ENCODE measurements at regions not wholly inside any gene's neighbourhood (a gene's known extent, or its start where the extent isn't known, plus 50 kb on each side); places are given as distances from the start of the nearest gene placed in this dataset.

- intact Hi-C loops (cut with DNase I), result no loop called here
- DNase-seq (no peak), ATAC-seq (no peak)
Measured at GRCh38 chr13:47241446-47241845, 344.6 kb upstream of the HTR2A start.

GRCh38 chr13:47239025-47239424 is 342.2 kb upstream of the HTR2A start:
- ATAC-seq (no peak), DNase-seq (no peak)
- intact Hi-C loops (cut with DNase I), result no loop called here

DNA sequence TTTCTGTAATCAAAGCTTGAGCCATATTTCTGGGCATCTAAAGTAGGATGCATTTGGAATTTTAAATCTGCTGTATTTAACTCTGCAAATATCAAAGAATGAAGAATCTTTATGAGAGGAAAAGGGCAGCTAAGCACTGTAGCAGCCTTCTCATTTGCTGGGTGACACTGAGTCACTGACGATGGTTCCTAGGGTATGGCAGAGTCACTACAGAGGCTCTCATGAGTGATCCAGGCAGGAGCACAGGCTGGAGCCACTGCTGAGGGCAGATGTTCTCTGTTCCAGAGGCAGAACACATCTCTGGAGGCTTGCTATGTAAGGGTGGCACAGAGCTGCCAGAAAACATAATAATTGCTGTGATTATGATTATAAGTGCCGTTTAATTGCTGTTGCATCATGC is 340.7 kb upstream of the HTR2A start:
- intact Hi-C loops (cut with DNase I), result no loop called here
- DNase-seq (no peak), ATAC-seq (no peak)

DNA sequence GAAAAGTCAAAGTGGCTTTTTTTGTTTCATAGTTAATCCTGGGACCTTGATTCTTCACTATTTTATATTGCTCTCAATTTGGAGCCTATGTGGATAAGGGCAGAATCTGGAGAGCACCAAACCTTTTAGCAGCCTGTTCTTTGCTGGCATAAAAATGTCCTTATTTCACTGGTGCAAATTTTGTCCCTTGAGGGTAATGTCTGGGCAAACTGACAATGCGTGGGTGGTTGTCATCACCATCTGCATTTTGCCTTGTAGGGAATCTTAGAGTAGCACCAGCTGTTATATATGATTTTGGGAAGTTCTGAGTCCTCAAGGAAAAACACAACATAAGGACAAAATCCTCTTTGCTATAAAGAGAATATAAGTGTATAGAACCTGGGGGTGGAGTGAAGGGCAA is 336.9 kb upstream of the HTR2A start:
- DNase-seq (no peak), ATAC-seq (peak; percentile 29 to 55)
- intact Hi-C loops (cut with DNase I), result no loop called here

GRCh38 chr13:47232516-47232915 is 335.7 kb upstream of the HTR2A start:
- DNase-seq (no peak), ATAC-seq (no peak)
- intact Hi-C loops (cut with DNase I), result no loop called here

DNA sequence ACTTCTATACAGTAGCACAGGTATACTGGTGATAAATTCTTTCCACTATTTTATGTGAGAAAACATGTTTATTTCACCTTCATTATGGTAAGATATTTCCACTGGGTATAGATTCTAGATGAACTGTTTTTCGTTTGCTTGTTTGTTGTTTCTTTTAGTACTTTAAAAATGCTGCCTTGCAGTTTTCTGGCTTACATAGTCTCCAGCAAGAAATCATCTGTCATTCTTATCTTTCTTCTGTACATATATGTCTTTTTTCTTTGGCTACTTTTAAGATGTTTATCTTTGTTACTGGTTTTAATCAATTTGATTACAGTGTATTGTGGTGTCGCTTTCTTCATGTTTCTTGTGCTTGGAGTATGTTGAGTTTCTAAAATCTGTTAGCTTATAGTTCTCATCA is 333.3 kb upstream of the HTR2A start:
- no peak for ATAC-seq
- intact Hi-C loops (cut with DNase I), result no loop called here
- no peak for DNase-seq

DNA sequence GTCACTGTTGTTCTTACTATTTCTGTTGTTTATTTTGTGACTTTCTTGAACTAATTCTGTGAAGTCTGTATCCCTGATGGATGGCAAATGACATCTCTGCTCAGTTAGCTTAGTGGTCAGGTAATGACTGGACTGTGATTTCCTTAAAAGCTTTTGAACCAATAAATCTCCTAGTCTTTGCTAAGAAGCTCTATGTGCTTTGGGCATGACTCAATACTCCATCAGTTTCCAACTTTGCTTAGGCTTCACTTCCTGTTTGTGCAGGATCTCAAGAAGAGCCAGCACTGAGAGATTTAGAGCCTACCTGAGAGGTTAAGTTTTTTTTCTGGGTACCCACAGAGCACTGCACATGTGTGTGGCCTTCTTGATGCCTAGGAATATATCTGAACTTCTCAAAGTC is 329.7 kb upstream of the HTR2A start:
- intact Hi-C loops (cut with DNase I), result no loop called here
- ATAC-seq (no peak), DNase-seq (no peak)

- no peak for DNase-seq
- intact Hi-C loops (cut with DNase I), result no loop called here
- no peak for ATAC-seq
Measured at GRCh38 chr13:47220453-47221140, 323.7 kb upstream of the HTR2A start.

DNA sequence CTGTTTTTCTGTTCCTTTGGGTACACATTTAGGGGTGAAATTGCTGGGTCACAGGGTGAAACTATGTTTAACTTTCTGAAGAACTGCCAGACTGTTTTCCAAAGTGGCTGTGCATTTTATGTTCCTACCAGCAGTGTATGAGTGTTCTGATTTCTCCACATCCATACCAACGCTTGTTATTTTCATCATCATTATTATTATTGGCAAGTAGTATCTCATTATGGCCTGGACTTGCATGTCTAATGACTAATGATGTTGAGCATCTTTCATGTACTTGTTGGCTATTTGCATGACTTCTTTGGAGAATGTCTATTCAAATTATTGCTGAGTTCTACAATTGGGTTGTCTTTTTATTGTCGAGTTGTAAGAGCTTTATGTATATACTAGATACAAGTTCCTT is 321.8 kb upstream of the HTR2A start:
- intact Hi-C loops (cut with DNase I), result no loop called here
- ATAC-seq (no peak), DNase-seq (no peak)

- intact Hi-C loops (cut with DNase I), result no loop called here
- ATAC-seq (no peak), DNase-seq (no peak)
Measured at GRCh38 chr13:47216176-47216822, 319.4 kb upstream of the HTR2A start.

DNA sequence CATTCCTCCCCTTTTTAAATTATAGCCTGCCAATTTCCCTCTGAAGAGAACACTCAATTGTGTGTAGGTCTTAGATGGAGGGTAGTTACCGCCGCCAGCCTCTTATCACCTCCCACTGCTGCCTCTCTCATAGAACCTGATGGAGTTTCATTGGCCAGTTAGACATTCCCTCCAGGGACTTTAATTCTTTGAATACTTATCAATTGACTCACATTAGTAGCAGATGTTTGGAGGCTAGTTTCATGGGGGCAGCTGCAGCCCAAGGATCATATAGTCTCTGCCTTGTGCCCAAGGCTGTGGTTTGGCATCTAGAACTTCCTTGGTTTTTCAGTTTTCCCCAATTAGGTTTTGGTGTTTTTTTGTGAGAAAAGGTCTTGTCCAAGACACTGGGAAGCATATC is 318.9 kb upstream of the HTR2A start:
- DNase-seq (no peak), ATAC-seq (no peak)

DNA sequence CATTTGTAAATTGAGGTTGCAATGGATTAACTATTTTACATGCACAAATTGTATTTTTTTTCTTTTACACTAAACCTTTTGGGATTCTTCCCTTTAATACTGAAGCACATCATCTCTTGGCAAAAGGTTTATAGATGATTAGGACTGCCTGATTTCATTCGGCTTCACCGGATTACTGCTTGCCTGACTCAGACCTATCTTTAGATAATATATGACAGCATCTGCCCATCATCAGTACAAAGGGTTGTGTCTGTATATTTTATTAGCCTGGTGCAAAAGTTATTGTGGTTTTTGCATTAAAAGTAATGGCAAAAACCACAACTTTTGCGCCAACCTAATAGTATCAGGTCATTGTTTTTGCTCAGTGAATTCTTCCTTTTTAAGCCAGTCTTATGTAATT is 316.2 kb upstream of the HTR2A start:
- DNase-seq (no peak), ATAC-seq (no peak)
- intact Hi-C loops (cut with DNase I), result no loop called here

More for the DNA sequence above, 318.9 kb upstream of the HTR2A start:
- intact Hi-C loops (cut with DNase I), result no loop called here

DNA sequence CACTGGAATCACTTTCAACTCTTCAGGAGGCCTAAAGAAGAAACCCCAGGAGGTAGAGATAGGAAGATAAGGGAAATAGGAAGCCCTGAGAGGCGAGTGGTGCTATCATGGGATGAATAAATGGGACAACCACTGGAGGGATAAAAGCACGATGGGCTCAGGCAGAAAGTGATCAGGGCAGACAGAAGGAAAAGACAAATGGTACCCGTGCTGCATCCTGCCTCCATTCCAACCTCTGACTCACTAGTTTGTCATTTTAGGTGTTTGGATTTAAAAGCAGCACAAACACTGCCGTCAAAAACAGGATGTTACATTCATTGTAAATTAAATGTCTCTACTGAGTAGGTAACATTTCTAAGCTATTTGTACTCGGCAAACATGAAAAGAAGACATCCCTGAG is 314.3 kb upstream of the HTR2A start:
- intact Hi-C loops (cut with DNase I), result no loop called here
- DNase-seq, result no peak

GRCh38 chr13:47206111-47206510 is 309.3 kb upstream of the HTR2A start:
- DNase-seq (no peak), ATAC-seq (no peak)
- intact Hi-C loops (cut with DNase I), result no loop called here

More for the DNA sequence above, 314.3 kb upstream of the HTR2A start:
- ATAC-seq, result no peak

- no peak for DNase-seq
- ATAC-seq, result no peak
- intact Hi-C loops (cut with DNase I), result no loop called here
Measured at GRCh38 chr13:47190696-47191305, 293.9 kb upstream of the HTR2A start.

DNA sequence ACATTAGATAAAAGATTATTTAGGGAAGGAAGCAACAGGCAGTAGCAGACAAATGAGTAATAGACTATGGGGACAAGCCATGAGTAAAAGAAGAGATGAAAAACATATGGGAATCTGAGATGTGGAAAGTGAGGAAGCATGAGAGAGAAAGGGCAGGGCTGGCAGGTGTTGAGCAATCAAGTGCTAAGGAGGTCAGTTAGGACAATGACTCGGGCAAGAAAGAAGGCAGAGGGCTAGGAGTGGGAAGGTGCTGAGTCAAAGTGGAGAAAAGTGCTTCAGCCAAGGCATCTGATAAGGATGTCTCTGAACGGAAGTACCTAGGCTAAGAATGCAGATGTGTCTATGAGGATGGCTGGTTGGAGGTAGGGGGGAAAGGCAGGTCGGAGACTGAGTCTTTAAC is 291.9 kb upstream of the HTR2A start:
- DNase-seq (no peak), ATAC-seq (peak in 1 of 2 donors; percentile 56)
- intact Hi-C loops (cut with DNase I), result no loop called here

DNA sequence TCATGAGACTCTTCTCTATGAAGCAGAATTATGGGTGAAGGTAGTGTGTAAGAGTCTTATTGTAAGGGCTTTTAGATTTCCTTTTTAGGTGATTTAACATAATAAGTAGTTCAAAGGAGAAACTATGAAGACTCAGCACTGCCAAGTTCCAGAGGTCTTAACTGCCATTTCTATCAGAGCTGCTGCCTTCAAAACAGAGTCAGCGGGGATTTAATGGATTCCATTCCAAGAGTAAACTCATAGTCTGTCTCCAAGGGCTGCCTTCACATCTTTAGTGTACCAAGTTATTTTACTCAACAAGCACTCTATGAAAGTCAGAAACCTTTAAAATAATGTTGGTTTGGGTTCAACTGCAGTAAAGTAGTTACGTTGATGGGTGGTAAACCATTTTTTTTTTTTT is 289.6 kb upstream of the HTR2A start:
- ATAC-seq (no peak), DNase-seq (no peak)
- intact Hi-C loops (cut with DNase I), result no loop called here

DNA sequence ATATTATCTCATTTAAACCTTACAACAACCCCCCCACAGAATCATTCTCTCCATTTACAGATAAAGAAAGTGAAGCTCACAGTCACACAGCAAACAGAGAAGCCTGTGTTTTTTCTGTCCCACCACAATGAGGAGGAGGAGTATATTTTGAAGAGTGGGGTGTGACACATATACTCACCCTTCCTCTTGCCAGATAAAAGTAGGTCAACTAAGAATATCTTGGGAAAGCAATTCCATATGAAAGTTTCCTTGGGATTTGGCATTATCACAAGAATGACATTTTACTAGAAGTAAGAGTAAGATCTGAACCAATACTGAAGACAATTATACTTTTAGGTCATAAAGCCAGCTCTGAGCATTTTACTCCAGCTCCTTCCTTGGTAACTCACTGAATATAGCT is 287.5 kb upstream of the HTR2A start:
- ATAC-seq (peak in 1 of 2 donors; percentile 42), DNase-seq (no peak)
- intact Hi-C loops (cut with DNase I), result no loop called here

DNA sequence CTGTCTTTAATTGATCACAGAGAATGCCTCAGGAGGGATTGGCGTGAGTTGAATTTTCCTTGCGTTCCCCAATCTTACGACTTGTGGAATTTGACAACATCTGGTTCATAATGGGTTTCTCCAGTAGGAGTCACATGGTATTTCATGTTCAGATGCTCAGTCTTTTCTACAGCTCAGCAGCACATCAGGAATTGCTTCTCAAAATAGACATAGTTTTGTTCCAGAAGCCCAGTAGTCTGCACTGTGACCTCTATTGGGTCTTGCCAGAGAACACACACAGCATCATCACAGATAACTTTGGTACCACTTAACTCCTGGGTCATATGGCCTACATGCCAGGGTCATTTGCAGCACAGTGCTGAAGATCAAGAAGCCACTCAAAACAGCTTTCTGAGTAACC is 282.5 kb upstream of the HTR2A start:
- intact Hi-C loops (cut with DNase I), result no loop called here
- no peak for DNase-seq
- ATAC-seq, result no peak

GRCh38 chr13:47178090-47178950 is 281.5 kb upstream of the HTR2A start:
- ATAC-seq (no peak), DNase-seq (no peak)
- intact Hi-C loops (cut with DNase I), result no loop called here

Measured in left cardiac atrium (tissue), 4 donors.